HepG2 (cell line): ENCODE measurements at regions not wholly inside any gene's neighbourhood (a gene's known extent, or its start where the extent isn't known, plus 50 kb on each side); places are given as distances from the start of the nearest gene placed in this dataset.

Source experiments
- BRCA1 ChIP-seq: sonication (generic); formaldehyde crosslinking; IDR thresholded peaks from 2 replicates; pipeline ENCODE4 v1.4.0; 2020; ENCODE audit warnings: missing genetic modification reagents
- CENPBD1 ChIP-seq: sonication (generic); formaldehyde crosslinking; IDR thresholded peaks from 2 replicates; pipeline ENCODE4 v1.8.0; 2022; ENCODE audit warnings: missing genetic modification reagents, low read depth, mild to moderate bottlenecking, borderline replicate concordance
- FOXA3 ChIP-seq: IDR thresholded peaks from 2 replicates; pipeline ENCODE4 v1.6.1; 2016; ENCODE audit warnings: missing genetic modification reagents, missing compliant biosample characterization
- FOXK1 ChIP-seq: sonication (generic); formaldehyde crosslinking; IDR thresholded peaks from 2 replicates; pipeline ENCODE4 v1.4.0; 2020; ENCODE audit warnings: low read depth, missing genetic modification reagents, borderline replicate concordance
- HBP1 ChIP-seq: IDR thresholded peaks from 2 replicates; pipeline ENCODE4 v1.6.1; 2016; ENCODE audit warnings: low read depth, control low read depth
- JUN ChIP-seq: sonication (generic); formaldehyde crosslinking; IDR thresholded peaks from 2 replicates; pipeline ENCODE4 v1.4.0; 2020; ENCODE audit warnings: mild to moderate bottlenecking, missing genetic modification reagents
- JUNB ChIP-seq: sonication (generic); formaldehyde crosslinking; IDR thresholded peaks from 2 replicates; pipeline ENCODE4 v1.8.0; 2022; ENCODE audit warnings: missing genetic modification reagents, mild to moderate bottlenecking, borderline replicate concordance
- KLF16 ChIP-seq, 2 experiments: sonication (generic) in 1 of 2; formaldehyde crosslinking in 1 of 2; IDR thresholded peaks; 2 replicates each; pipeline versions ENCODE4 v1.6.1 to v1.8.0; 2016 to 2023; ENCODE audit warnings: missing genetic modification reagents in 2 of 2, missing compliant biosample characterization in 1 of 2
- RFXANK ChIP-seq: IDR thresholded peaks from 2 replicates; pipeline ENCODE4 v1.6.1; 2016
- SOX13 ChIP-seq, 3 experiments: fragments of 450-650 bp in 1 of 3; sonication (generic) in 1 of 3; formaldehyde crosslinking in 1 of 3; IDR thresholded peaks in 2 of 3; conservative IDR thresholded peaks in 1 of 3; 2 replicates each; pipeline versions ENCODE4 v1.5.0 to v1.6.1; 2016 to 2020; ENCODE audit warnings: antibody characterized with exemption in 1 of 3, mild to moderate bottlenecking in 1 of 3, missing compliant biosample characterization in 1 of 3, missing genetic modification reagents in 1 of 3, moderate library complexity in 1 of 3
- SP5 ChIP-seq: IDR thresholded peaks from 2 replicates; pipeline ENCODE4 v1.6.1; 2016; ENCODE audit warnings: low read depth, borderline replicate concordance
- STAG1 ChIP-seq: sonication (generic); formaldehyde crosslinking; IDR thresholded peaks from 2 replicates; pipeline ENCODE4 v1.4.0; 2020; ENCODE audit warnings: missing genetic modification reagents
- ZBED4 ChIP-seq: sonication (generic); formaldehyde crosslinking; IDR thresholded peaks from 2 replicates; pipeline ENCODE4 v1.4.0; 2020; ENCODE audit warnings: missing genetic modification reagents, borderline replicate concordance
- ZHX2 ChIP-seq, 2 experiments: sonication (generic) in 1 of 2; formaldehyde crosslinking in 1 of 2; IDR thresholded peaks; 2 replicates each; pipeline versions ENCODE4 v1.6.1 to v1.9.0; 2014 to 2022; ENCODE audit warnings: antibody characterized with exemption in 1 of 2, borderline replicate concordance in 1 of 2, inconsistent platforms in 1 of 2, low read depth in 1 of 2, missing genetic modification reagents in 1 of 2
- ZNF746 ChIP-seq: sonication (generic); formaldehyde crosslinking; IDR thresholded peaks from 2 replicates; pipeline ENCODE4 v1.8.0; 2022; ENCODE audit warnings: mild to moderate bottlenecking, missing genetic modification reagents

- TF ChIP-seq ZBED4 (CRISPR knock-in tag), result 0 out of 2 replicates have a peak, but pooled peaks have one; percentile 28
- peak; percentile 76; the same call in 1 of the 2 replicates for TF ChIP-seq JUN (CRISPR knock-in tag)
- peak; percentile 53 for TF ChIP-seq STAG1 (CRISPR knock-in tag)
- TF ChIP-seq SP5 (CRISPR knock-in tag), result peak; percentile 59; the same call in 1 of the 2 replicates
- TF ChIP-seq BRCA1 (CRISPR knock-in tag), result no peak
- peak; percentile 76 for TF ChIP-seq SOX13 (IDR thresholded peaks at IDR 0.05)
- peak in 1 of 2 experiments; percentile 94; a peak in 2 of 4 replicates for TF ChIP-seq SOX13 (CRISPR knock-in tag; conservative IDR thresholded peaks at IDR 0.05 in 1 of 2, IDR thresholded peaks at IDR 0.05 in 1 of 2)
- TF ChIP-seq FOXK1, result peak; percentile 95
- TF ChIP-seq HBP1, result no peak
- TF ChIP-seq JUNB (CRISPR knock-in tag), result no peak
- TF ChIP-seq FOXA3 (CRISPR knock-in tag), result peak; percentile 96
- TF ChIP-seq KLF16 (CRISPR knock-in tag; IDR thresholded peaks at IDR 0.05), result peak in 1 of 2 experiments; percentile 90; a peak in 2 of 4 replicates
- no peak for TF ChIP-seq ZHX2 (IDR thresholded peaks at IDR 0.05; ENCODE audit: low read depth)
- no peak; the same call in 1 of the 2 replicates for TF ChIP-seq ZHX2 (CRISPR knock-in tag; IDR thresholded peaks at IDR 0.05; ENCODE audit: borderline replicate concordance)
- no peak for TF ChIP-seq CENPBD1 (CRISPR knock-in tag)
- TF ChIP-seq RFXANK (CRISPR knock-in tag), result no peak
- TF ChIP-seq ZNF746 (CRISPR knock-in tag), result peak; percentile 56; the same call in 1 of the 2 replicates
Measured at GRCh38 chr4:123555233-123555806, 158.7 kb downstream of the SPRY1 start (continued).
